SK-N-SH (cell line): ENCODE measurements at regions not wholly inside any gene's neighbourhood (a gene's known extent, or its start where the extent isn't known, plus 50 kb on each side); places are given as distances from the start of the nearest gene placed in this dataset.

Source experiments
- CTCF ChIP-seq: fragments of 200-600 bp; sonication (generic); IDR thresholded peaks from 2 replicates; pipeline ENCODE4 v1.6.1; 2017; ENCODE audit warnings: antibody characterized with exemption, mild to moderate bottlenecking, moderate library complexity
- EP300 ChIP-seq, 2 experiments: IDR thresholded peaks; 2 replicates each; pipeline versions ENCODE4 v1.4.0 to v1.6.1; 2012; ENCODE audit warnings: borderline replicate concordance in 1 of 2, low read depth in 1 of 2, low read length in 1 of 2
- FOXM1 ChIP-seq: IDR thresholded peaks from 2 replicates; pipeline ENCODE4 v1.4.0; 2012; ENCODE audit warnings: low read depth, mild to moderate bottlenecking
- IRF3 ChIP-seq: fragments of 150-350 bp; IDR thresholded peaks from 2 replicates; pipeline ENCODE4 v1.6.1; 2016; ENCODE audit warnings: mild to moderate bottlenecking, low read depth, low read length
- MAX ChIP-seq: IDR thresholded peaks from 2 replicates; pipeline ENCODE4 v1.4.0; 2012; ENCODE audit warnings: low read depth
- POLR2AphosphoS5 ChIP-seq: IDR thresholded peaks from 2 replicates; pipeline ENCODE4 v1.6.1; 2012; ENCODE audit warnings: low read depth, low read length
- REST ChIP-seq: IDR thresholded peaks from 2 replicates; pipeline ENCODE4 v1.6.1; 2012; ENCODE audit warnings: mild to moderate bottlenecking, low read depth, low read length, moderate library complexity
- SMC3 ChIP-seq: IDR thresholded peaks from 2 replicates; pipeline ENCODE4 v1.6.1; 2012; ENCODE audit warnings: low read depth, low read length, improper control_type of control experiment
- TAF1 ChIP-seq: IDR thresholded peaks from 2 replicates; pipeline ENCODE4 v1.6.1; 2012; ENCODE audit warnings: low read depth, mild to moderate bottlenecking, low read length, moderate library complexity, borderline replicate concordance
- USF1 ChIP-seq: IDR thresholded peaks from 2 replicates; pipeline ENCODE4 v1.4.0; 2012; ENCODE audit warnings: low read depth, borderline replicate concordance
- ZBTB33 ChIP-seq: IDR thresholded peaks from 2 replicates; pipeline ENCODE4 v1.4.0; 2012; ENCODE audit warnings: low read depth, borderline replicate concordance

GRCh38 chr18:67651438-67651837 lies 134.9 kb upstream of the DSEL start:
- no peak for TF ChIP-seq MAX
- no peak for TF ChIP-seq CTCF
- no peak for TF ChIP-seq TAF1
- TF ChIP-seq POLR2AphosphoS5, result no peak
- TF ChIP-seq SMC3, result no peak
- TF ChIP-seq USF1, result no peak
- no peak for TF ChIP-seq ZBTB33
- no peak for TF ChIP-seq REST
- TF ChIP-seq EP300 (IDR thresholded peaks at IDR 0.05; ENCODE audit: borderline replicate concordance in 1 of 2, low read depth in 1 of 2, low read length in 1 of 2), result no peak
- TF ChIP-seq IRF3, result no peak
- TF ChIP-seq FOXM1, result no peak
